GM21723 (cell line): ENCODE measurements at regions not wholly inside any gene's neighbourhood (a gene's known extent, or its start where the extent isn't known, plus 50 kb on each side); places are given as distances from the start of the nearest gene placed in this dataset.

Experiments
- ATAC-seq: cut with Tn5 transposase; IDR thresholded peaks from one replicate; pipeline ENCODE4 v1.9.1; 2021; ENCODE audit warnings: mild to moderate bottlenecking, moderate library complexity; ENCODE audit not compliant: unreplicated experiment

- no peak for ATAC-seq
Observed at GRCh38 chr3:127356381-127356780, 68.5 kb upstream of the PRR20G start.

- no peak for ATAC-seq
Observed at GRCh38 chr3:127354761-127355160, 66.9 kb upstream of the PRR20G start.

GRCh38 chr3:127352612-127353011 is 64.8 kb upstream of the PRR20G start:
- no peak for ATAC-seq

GRCh38 chr3:127351775-127352350 is 64.0 kb upstream of the PRR20G start:
- no peak for ATAC-seq

GRCh38 chr3:127351321-127351720 is 63.5 kb upstream of the PRR20G start:
- no peak for ATAC-seq

GRCh38 chr3:127350172-127351050 is 62.6 kb upstream of the PRR20G start:
- no peak for ATAC-seq

- ATAC-seq = no peak
Observed at GRCh38 chr3:127349501-127350171, 61.8 kb upstream of the PRR20G start.

GRCh38 chr3:127342735-127343134 is 54.9 kb upstream of the PRR20G start:
- no peak for ATAC-seq

GRCh38 chr3:127339928-127340861 is 52.3 kb upstream of the PRR20G start:
- no peak for ATAC-seq

GRCh38 chr3:127339016-127339415 is 51.2 kb upstream of the PRR20G start:
- no peak for ATAC-seq

- no peak for ATAC-seq
Observed at GRCh38 chr3:127337911-127338531, 50.2 kb upstream of the PRR20G start.
